HG03575 (cell line): ENCODE measurements at regions not wholly inside any gene's neighbourhood (a gene's known extent, or its start where the extent isn't known, plus 50 kb on each side); places are given as distances from the start of the nearest gene placed in this dataset.

Experiments
- ATAC-seq: cut with Tn5 transposase; IDR thresholded peaks from one replicate; pipeline ENCODE4 v1.9.1; 2021; ENCODE audit not compliant: unreplicated experiment, insufficient number of reproducible peaks, low FRiP score; ENCODE audit errors: extremely low read depth

DNA sequence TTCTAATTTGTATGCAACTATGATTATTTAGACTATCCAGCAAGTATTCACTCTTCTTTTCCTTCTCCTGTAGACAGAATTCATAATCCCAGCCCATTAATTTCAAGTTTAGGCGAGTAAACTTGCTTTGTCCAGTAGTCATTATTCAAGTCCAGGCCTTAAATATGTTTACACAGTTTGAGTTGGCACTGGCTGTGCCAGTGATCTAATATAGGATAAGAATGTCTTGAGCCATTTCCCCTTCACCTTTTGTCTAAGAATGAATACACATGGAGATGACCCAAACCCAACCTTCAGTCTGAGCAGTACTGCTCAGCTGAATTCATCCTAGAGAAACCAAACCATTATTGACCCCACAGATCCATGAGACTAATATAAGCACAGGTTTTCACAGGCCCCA is 930.4 kb upstream of the CDH8 start:
- no peak for ATAC-seq

DNA sequence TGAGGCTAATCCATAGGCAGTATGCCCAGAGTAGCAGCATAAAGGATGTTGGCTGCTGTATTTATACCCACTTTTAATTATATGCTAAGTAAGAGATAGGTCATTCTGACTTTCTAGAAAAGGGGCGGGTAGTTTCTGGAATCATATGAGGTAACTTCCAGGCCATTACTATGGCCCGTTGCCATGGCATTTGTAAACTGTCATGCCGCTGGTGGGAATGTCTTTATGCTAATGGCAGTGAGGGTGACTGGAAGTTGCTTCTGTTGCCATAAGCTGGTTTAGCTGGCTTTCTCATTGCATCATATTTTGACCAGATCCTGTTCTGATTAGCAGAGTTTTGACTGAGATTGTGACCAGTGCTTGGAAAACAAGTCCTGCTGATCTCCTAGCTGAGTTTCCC is 929.6 kb upstream of the CDH8 start:
- no peak for ATAC-seq

DNA sequence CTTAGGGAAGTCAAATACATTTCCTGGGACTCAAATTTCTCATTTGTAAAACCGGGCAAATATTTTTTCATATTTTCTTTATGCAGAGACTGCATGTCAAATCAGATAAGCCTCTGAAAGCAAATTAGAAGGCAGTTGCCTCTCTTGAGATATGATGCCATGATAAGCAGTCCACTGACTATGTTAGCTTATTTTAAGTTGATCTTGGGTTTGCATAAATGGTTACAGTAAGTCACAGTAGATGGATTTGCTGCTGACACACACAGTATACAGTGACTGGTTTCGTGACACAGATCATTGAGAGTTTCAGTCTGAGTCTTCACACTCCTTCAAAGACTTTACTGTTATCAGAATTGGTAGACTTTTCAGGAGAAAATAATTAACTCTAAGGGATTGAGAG is 927.6 kb upstream of the CDH8 start:
- ATAC-seq: no peak

DNA sequence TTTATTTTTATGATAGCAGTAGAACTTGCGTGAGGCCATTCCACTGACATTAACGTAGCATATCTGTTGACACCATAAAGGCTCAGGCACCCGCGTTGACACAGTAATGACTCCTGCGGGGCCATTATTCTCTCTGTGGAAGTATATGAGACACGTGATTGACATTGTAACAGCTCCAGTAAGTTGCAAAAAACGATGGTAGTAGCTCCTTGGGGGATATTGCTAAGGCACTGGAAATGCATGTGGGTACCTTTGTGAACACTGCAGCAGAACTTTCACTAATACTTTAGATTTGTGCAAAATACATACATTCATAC is 918.8 kb upstream of the CDH8 start:
- no peak for ATAC-seq

DNA sequence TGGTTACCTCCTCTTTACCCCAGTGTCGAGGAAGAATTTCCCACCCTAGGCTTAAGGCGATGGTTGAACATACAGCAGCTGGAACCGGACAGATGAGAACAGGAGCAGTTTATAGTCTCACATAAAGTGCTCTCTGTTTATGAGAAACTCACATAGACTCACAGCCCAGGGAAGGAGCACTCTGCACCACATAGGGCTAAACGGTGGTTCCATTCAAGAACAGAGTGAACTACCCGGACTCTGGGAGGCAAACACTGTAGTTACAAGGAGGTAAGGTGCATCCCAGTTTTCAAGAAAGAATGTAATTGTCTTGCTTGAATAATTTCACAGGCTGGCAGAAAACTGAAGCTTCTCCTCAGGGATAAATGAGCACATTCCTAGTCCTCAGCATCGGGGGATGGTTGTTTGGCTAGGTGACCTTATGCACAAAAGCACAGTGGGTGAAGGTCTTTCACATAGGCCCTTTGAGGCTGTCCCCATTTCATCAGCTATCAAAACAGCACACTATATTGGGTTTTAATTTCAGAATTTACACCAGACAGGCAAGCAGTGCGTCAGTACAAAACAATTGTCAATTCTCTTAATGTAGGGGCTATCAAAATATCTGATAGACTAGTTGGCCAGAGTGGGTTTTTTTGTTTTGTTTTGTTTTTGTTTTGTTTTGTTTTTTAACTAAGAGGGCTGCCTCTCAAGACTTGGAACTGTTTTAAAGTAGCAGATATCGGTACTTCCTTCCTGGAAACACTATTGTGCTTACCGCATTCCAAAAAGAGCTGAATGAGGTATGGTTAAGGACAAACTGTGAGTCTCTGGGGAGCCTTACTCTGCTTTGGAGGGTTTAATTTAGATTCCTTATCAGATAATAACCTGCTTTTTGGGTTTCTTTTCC is 918.1 kb upstream of the CDH8 start:
- ATAC-seq: no peak

DNA sequence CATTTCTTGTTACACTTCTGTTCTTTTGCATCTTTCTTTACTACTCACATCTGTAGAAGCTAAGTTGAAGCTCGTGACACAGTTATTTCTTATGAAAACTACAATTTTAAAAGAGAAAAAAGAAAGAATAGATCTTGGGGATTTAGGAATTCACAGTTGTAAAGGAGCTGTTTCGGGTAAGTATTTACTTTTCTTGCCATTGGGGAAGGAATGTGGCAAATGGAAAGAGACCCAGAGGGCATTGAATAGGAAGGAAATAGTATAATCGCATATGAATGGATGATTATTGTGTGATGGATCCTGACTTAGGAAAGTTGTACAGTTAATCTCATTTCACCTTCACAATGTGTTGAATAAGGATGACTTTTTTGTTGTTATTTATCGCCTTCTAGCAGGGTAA is 914.1 kb upstream of the CDH8 start:
- ATAC-seq: no peak

DNA sequence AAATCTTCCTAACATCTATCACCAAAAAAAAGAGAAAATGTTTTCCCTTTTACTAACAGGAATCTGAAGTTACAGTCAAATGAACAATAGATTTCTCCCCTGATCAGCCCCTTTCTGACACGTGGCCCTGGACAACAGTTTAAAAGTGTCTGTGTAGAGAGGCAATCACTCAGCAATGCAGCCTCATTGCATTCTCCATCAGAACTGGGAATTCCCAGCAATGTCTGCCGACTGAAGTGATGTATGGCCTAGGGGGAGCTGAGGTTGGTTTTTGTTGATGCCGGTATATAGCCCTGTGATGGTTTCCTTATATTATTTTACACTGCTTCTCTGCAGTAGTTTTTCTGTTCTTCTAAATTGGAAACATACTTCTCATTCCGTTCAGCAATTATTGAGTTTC is 904.3 kb upstream of the CDH8 start:
- ATAC-seq: no peak

DNA sequence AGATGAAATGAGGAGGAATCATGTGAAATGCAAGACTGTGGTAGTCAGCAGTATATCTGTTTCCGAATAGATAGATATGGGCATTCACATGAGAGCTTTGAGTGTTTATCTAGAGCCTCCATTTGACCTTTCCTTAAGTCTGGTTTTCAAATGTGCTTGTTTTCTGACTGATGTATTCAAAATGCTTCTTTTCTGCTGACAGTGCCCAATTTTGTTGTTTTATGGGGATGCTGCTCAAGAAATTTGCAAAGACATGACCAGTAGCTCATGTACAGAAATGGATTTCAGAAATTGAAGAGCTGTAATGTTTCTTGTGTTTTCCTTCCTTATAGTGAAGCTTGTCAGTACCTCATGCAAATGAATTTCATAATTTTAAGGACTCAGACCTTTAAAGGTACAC is 903.4 kb upstream of the CDH8 start:
- ATAC-seq: no peak

DNA sequence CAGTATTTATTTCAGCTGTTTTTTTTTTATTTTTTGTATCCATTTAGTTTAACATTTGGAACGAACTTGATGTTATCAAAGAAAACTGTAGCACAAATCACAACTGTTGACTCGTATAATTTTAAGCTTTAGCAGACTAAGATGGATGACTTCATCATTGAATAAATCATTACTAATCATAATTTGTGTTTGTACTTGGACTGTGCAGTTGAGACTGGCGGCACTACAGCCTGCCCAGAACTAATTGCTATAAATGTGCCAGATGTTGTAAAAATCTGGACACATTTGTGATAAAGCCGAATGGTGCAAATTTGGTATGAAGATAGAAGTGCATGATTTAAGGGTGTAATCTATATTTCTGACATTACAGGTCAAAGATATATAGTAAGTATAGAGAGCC is 897.7 kb upstream of the CDH8 start:
- ATAC-seq: no peak

DNA sequence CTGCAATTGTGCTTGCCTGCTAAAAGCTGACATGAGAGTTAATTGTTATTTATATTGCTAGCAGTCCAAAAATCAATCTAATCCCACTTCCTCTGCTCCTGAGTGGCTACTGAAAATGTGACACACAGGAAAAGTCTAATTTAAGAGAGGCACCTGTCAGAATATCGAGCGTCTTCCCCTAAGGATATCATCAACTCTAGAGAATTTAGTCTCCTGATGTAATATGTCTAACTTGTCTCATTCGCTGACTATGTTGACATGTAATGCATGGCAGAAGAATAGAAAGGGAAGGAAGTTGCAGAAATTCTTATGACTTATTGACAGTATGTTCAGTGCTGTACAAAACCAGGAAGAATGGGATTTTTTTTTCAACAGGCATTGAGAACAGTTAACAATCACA is 893.4 kb upstream of the CDH8 start:
- no peak for ATAC-seq

DNA sequence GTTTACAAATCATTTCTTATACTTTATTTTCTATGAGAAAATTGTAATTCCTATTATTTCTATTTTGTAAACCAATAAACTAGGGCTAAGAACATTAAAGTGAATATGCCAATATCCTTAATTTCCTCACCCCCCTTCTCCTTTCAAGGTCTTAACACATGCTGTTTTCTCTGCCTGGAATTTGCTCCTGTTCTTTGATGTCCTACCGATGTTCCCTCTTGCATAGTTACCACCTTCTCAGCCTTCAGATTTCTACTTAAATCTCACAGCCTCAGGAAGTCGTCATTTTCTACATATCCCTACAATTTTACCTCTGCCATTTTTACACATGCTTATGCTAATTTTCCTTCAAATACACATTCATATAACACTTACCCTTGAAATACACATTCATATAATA is 890.9 kb upstream of the CDH8 start:
- no peak for ATAC-seq

DNA sequence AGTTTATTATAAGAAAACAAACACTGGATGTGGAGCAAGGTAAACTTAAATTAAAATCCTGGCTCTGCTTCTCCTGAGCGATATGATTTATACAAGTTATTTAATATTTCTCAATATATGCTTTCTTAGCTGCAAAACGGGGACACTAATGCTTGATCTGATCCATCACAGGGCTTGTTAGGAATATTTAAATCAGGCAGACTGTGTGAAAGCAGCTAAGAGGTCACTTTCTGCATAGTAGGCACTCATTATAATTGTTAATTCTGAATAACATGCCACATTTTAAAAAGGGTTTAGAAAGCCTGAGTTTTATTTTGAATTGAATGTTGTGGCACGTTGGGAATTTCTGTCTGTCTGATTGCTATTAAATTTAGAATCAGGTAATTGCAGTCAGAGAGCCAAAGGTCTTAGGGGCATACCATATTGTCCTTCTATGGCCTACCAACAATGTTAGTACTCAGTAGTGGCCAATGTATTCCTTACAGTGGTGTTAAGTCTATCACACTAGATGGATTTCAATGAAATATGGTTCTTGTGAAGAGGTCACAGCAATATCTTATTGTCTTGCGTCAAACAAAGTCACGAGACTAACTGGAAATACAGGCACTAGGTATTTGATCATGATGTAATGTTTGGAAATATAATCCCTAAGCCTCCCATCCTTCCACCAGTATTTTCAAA is 890.0 kb upstream of the CDH8 start:
- ATAC-seq: no peak

DNA sequence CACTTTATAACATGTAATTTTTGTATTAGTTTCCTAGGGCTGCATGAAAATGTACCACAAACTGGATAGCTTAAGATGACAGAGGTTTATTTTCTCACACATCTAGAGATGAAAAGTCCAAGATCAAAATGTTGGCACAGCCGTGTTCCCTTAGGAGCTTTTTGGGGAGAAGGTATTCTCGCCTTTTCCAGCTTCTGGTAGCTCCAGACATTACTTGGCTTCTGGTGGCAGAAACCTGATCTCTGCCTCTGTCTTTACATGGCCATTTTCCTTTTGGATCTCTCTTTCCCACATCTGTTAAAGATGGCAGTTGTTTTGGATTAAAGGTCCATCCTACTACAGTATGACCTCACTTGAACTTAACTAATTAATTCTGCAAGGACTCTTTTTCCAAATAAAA is 885.7 kb upstream of the CDH8 start:
- ATAC-seq: no peak

DNA sequence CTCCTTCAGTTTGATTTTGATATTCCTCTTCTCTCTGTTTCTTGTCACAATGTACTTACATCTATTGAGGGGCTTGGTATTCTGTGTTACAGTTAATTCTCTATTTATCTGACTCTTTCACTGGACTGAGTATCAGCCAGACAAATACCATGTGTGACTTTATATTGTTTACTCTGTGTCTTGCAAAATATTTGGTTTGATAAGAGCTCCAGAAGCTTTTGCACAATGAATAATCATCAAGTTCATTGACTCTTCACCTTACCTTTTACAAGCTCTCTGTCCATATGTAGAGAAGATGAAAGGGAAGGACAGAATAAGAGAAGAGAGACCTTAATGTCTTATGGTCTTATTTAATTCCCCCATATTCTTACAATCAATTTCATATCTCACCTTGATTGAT is 877.7 kb upstream of the CDH8 start:
- no peak for ATAC-seq

DNA sequence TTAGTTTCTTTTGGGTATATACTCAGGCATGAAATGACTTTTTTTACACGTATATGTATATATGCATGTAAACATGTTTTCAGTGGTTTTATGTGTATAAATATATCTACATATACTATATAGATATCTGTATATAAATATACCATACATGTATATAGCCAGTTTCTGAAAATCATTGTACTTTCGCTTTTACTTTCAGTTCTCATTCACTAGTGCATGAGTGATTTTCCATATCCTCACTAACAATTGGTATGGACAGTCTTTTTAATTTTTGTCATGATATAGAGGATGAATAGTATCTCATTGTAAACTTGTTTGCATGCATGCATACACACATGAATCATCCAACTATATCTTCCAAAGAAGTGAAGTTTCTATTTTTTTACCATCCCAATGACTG is 877.1 kb upstream of the CDH8 start:
- ATAC-seq: no peak

DNA sequence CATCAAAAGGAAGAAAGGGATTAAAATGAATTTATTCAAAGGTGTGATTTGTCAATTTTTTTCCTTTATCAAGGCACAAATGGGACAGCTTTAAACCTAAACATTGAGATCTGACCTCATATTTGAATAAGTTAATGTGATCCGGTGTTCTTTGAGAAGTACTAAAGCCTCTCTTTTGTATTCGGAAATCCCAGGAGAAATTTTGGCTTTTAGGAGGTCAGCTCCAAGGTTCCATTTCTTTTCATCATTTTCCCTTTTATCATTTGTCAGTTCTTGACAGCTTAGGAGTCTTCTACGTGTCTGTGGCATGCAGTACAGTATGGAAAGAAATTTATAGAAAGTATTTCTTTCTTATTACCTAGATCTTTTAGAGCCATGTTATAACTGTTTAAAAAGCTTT is 873.4 kb upstream of the CDH8 start:
- no peak for ATAC-seq

DNA sequence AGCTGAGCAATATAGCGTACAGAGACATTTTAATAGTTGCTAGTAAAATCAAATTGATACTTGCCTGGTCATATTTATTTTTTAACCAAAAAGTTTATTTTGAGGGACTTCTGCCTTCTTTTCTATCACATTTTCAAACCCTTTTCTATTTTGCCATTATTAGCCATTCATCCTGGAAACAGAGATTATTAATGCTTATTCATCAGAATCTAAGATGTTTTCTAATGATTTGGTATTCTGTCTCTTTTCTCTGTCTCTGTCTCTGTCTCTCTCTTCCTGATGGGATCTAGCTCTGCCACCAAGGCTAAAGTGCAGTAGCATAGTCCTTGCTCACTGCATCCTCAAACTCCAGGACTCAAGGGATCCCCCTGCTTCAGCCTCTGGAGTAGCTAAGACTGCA is 871.3 kb upstream of the CDH8 start:
- no peak for ATAC-seq

DNA sequence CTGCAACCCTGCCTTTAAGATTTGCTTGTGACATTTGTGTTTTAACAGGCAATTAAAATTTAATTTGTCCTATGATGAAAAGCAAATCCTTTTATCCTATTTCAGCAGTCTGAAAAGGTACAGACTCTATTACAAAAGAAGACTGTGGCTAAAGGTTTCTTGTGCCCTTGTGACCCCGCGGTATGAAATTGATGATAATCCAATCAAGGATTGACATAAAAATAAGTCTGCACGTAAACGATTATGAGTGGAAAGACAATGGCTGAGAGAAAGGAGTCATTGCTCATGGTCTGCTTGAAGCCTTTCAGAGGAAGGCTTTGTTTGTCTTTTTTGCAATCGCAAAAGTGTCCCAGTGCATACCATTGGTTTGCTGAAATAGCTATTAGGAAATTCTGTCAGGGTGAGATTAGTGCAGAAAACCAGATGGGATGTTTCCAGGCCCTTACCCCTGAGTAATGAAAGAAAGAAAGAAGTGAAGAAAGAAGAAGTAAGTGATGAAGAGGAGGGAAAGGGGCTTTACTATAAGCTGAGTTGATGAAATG is 867.8 kb upstream of the CDH8 start:
- no peak for ATAC-seq

DNA sequence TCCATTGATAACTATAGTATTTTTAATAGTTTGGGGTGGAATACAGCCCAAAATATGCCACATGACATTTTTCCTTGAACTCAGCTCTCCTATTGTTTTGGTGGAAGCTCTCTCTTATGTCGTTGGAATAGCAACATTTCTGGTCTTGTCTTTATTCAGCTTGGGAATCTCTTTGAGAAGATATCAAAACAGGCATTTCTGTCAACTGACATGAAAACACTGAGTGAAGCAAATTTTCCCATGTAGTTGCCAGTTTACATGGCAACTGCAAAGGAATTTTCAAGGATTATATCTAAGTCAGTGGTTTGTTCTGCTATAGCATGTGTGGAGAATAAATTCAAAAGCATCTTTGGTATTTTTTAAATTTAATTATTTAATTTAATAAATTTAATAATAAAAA is 863.5 kb upstream of the CDH8 start:
- ATAC-seq: no peak

DNA sequence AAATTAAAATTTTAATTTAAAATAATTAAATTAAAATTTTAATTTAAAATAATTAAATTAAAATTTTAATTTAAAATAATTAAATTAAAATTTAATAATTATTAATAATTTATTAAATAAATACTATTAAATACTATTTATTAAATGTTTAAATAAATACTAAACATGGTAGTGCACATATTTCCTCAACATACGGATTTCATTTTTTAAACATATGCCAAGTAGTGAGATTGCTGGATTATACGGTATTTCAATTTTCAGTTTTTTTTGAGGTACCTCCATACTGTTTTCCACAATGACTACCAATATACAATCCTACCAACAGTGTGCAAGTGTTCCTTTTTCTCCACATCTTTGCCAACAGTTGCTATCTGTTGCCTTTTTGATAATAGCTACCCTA is 852.9 kb upstream of the CDH8 start:
- ATAC-seq: no peak

DNA sequence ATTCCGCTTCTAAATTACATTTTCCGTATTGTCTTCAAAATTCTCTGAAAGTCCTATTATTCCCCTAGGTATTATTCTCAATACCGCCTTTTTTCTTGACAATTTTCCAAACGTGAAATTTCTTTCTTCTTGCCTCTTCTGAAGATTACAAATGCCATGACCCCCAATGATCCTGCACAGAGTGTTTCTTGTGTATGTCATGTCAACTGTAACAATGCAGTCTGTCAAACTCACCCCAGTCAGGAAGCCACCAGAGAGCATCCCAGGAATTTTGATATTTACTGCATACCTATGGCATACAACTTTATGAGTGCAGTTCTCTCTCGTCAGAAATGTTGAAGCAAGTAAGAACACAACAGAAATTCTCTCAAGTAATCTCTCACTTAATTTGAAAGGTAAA is 847.3 kb upstream of the CDH8 start:
- ATAC-seq: no peak
